ENCODE measurements at regions not wholly inside any gene's neighbourhood (a gene's known extent, or its start where the extent isn't known, plus 50 kb on each side); places are given as distances from the start of the nearest gene placed in this dataset.

DNA sequence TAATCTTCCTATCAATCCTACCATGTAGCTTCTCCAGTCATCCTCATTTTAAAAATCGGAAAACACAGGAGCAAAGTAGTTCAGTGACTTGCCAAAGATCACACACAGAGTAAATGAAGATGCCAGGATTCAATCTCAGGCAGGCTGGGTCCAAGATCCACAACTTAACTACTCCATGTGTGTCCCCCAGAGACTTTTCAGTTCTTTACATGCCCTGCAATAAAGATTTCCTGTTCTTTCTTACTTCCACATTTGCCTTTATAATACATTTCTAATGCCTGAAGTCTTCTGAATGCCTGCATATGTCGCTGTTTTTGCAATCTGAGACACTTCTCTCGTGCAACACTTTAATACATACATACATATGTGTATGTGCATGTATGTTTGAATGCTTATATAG, 121.7 kb upstream of the MARCKS start:
- TF ChIP-seq, protein P1, sequence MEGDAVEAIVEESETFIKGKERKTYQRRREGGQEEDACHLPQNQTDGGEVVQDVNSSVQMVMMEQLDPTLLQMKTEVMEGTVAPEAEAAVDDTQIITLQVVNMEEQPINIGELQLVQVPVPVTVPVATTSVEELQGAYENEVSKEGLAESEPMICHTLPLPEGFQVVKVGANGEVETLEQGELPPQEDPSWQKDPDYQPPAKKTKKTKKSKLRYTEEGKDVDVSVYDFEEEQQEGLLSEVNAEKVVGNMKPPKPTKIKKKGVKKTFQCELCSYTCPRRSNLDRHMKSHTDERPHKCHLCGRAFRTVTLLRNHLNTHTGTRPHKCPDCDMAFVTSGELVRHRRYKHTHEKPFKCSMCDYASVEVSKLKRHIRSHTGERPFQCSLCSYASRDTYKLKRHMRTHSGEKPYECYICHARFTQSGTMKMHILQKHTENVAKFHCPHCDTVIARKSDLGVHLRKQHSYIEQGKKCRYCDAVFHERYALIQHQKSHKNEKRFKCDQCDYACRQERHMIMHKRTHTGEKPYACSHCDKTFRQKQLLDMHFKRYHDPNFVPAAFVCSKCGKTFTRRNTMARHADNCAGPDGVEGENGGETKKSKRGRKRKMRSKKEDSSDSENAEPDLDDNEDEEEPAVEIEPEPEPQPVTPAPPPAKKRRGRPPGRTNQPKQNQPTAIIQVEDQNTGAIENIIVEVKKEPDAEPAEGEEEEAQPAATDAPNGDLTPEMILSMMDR (IDR thresholded peaks at IDR 0.05; ENCODE audit: extremely low read depth, missing control alignments), result no peak
- DNase-seq (ENCODE audit: low spot score), result no peak

DNA sequence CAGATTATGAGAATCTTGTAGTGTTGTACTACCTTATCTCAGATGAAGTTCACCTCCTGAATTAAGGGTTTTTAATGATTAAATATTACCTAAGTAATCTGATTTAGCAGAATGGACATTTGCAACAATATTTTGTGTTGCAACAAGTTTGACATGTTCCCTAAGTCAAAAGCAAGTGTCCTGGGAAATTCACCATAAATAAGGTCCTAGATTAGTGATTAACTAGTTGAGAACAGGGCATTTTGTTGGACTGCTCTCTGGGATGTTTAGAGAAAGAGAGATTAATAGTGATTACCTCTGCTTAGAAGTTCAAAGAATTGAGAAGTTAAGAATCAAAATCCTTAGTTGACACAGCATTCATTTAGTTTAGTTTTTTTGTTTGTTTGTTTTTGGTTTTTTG, 120.2 kb upstream of the MARCKS start:
- TF ChIP-seq, protein P1 (IDR thresholded peaks at IDR 0.05; ENCODE audit: extremely low read depth, missing control alignments), result no peak

GRCh38 chr6:113739041-113739655, 118.0 kb upstream of the MARCKS start:
- no peak for DNase-seq (ENCODE audit: low spot score)
- TF ChIP-seq, protein P1 (IDR thresholded peaks at IDR 0.05; ENCODE audit: extremely low read depth, missing control alignments), result no peak

More for the DNA sequence above, 120.2 kb upstream of the MARCKS start:
- no peak for DNase-seq (ENCODE audit: low spot score)

DNA sequence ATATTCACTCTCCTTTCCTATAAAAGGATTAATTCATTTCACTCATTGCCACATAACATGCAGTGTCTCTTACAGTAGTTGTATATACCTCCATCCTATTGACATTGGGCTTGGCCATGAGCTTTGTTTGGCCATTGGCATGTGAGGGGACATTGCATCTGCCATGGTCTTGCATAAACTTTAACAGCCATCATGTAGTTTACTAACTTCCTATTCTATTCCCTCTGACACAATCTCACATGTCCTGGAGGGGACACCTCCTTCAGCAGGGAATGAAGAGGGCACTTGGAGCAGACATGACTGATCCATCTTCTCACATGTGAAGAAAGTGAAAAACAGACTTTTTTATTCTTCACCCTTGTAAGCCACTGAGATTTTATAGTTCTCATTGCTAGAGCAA, 115.5 kb upstream of the MARCKS start:
- TF ChIP-seq, protein P1 (IDR thresholded peaks at IDR 0.05; ENCODE audit: extremely low read depth, missing control alignments), result no peak
- no peak for DNase-seq (ENCODE audit: low spot score)

GRCh38 chr6:113742342-113742741, 114.8 kb upstream of the MARCKS start:
- TF ChIP-seq, protein P1 (IDR thresholded peaks at IDR 0.05; ENCODE audit: extremely low read depth, missing control alignments), result no peak
- no peak for DNase-seq (ENCODE audit: low spot score)

GRCh38 chr6:113744861-113745260, 112.3 kb upstream of the MARCKS start:
- no peak for DNase-seq (ENCODE audit: low spot score)
- TF ChIP-seq, protein P1 (IDR thresholded peaks at IDR 0.05; ENCODE audit: extremely low read depth, missing control alignments), result no peak

DNA sequence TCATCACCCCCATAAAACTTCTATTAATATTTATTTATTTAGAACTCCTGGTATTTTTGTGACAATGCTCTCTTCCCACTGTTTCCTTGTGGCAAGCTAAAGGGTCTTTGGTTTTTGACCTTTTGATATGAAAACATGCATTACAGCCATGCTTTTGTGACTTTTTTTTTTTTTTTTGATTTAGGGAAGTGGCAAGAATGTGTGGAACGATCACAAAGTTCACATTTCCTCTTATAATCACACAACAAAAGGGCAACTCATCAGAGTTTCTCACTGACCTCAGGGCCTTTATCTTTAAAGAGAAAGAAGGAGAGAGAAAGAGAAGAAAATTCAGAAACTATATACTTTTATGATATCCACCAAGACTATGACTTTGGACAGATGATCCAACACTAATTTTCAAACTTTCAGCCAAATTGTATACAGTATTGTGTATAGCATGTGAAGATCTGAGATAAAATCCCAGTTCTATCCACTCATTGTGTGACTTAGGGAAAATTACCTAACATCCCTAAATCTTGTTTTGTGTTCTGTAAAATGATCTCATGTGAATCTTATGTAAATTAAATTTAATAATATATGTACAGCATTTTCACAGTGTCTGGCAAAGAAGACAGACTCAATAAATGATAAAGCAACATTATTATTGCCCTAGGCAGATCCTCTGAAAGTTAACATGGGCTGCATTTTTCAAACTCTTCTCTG, 106.8 kb upstream of the MARCKS start:
- TF ChIP-seq, protein P1 (IDR thresholded peaks at IDR 0.05; ENCODE audit: extremely low read depth, missing control alignments), result no peak
- DNase-seq (ENCODE audit: low spot score), result no peak

All from GM20000 (cell line).